ENCODE measurements at regions not wholly inside any gene's neighbourhood (a gene's known extent, or its start where the extent isn't known, plus 50 kb on each side); places are given as distances from the start of the nearest gene placed in this dataset.
"Not testable (repeated sequence)": the region's sequence is repeated elsewhere in the genome, so short reads cannot be mapped to it uniquely, and the experiment has no call there.

GRCh38 chr10:64396105-64396708, 875.0 kb downstream of the REEP3 start:
- DNase-seq (ENCODE audit: low read depth), result peak; percentile 40

- DNase-seq (ENCODE audit: low read depth), result no peak
Observed at GRCh38 chr10:64397125-64397524, 875.9 kb downstream of the REEP3 start.

- DNase-seq (ENCODE audit: low read depth), result no peak
Observed at GRCh38 chr10:64408391-64409183, 887.4 kb downstream of the REEP3 start.

- no peak for DNase-seq (ENCODE audit: low read depth)
Observed at GRCh38 chr10:64409349-64409748, 888.1 kb downstream of the REEP3 start.

GRCh38 chr10:64416011-64416410, 894.8 kb downstream of the REEP3 start:
- no peak for DNase-seq (ENCODE audit: low read depth)

- DNase-seq (ENCODE audit: low read depth), result no peak
Observed at GRCh38 chr10:64419461-64419860, 898.3 kb downstream of the REEP3 start.

- no peak for DNase-seq (ENCODE audit: low read depth)
Observed at GRCh38 chr10:64426745-64427144, 905.5 kb downstream of the REEP3 start.

GRCh38 chr10:64430690-64431323, 909.6 kb downstream of the REEP3 start:
- DNase-seq (ENCODE audit: low read depth), result peak; percentile 7

- not testable (repeated sequence) for DNase-seq (ENCODE audit: low read depth)
Observed at GRCh38 chr10:64441872-64442271, 920.7 kb downstream of the REEP3 start.

GRCh38 chr10:64444163-64444562, 923.0 kb downstream of the REEP3 start:
- DNase-seq (ENCODE audit: low read depth), result no peak

GRCh38 chr10:64444564-64444963, 923.4 kb downstream of the REEP3 start:
- no peak for DNase-seq (ENCODE audit: low read depth)

GRCh38 chr10:64449603-64450002, 928.4 kb downstream of the REEP3 start:
- DNase-seq (ENCODE audit: low read depth), result no peak

GRCh38 chr10:64450312-64450711, 929.1 kb downstream of the REEP3 start:
- DNase-seq (ENCODE audit: low read depth), result no peak

- no peak for DNase-seq (ENCODE audit: low read depth)
Observed at GRCh38 chr10:64454962-64455361, 933.8 kb downstream of the REEP3 start.

- no peak for DNase-seq (ENCODE audit: low read depth)
Observed at GRCh38 chr10:64458306-64458705, 937.1 kb downstream of the REEP3 start.

- DNase-seq (ENCODE audit: low read depth), result no peak
Observed at GRCh38 chr10:64463406-64463805, 942.2 kb downstream of the REEP3 start.

GRCh38 chr10:64465653-64466052, 944.5 kb downstream of the REEP3 start:
- no peak for DNase-seq (ENCODE audit: low read depth)

- no peak for DNase-seq (ENCODE audit: low read depth)
Observed at GRCh38 chr10:64468219-64468618, 947.0 kb downstream of the REEP3 start.

GRCh38 chr10:64476506-64476905, 955.3 kb downstream of the REEP3 start:
- DNase-seq (ENCODE audit: low read depth), result no peak

GRCh38 chr10:64477791-64478190, 956.6 kb downstream of the REEP3 start:
- DNase-seq (ENCODE audit: low read depth), result no peak

GRCh38 chr10:64484811-64485330, 963.7 kb downstream of the REEP3 start:
- DNase-seq (ENCODE audit: low read depth), result no peak

GRCh38 chr10:64486149-64486548, 964.9 kb downstream of the REEP3 start:
- no peak for DNase-seq (ENCODE audit: low read depth)

GRCh38 chr10:64486901-64487300, 965.7 kb downstream of the REEP3 start:
- DNase-seq (ENCODE audit: low read depth), result no peak

All from LHCN-M2 (cell line).